ENCODE measurements at regions not wholly inside any gene's neighbourhood (a gene's known extent, or its start where the extent isn't known, plus 50 kb on each side); places are given as distances from the start of the nearest gene placed in this dataset.

DNA sequence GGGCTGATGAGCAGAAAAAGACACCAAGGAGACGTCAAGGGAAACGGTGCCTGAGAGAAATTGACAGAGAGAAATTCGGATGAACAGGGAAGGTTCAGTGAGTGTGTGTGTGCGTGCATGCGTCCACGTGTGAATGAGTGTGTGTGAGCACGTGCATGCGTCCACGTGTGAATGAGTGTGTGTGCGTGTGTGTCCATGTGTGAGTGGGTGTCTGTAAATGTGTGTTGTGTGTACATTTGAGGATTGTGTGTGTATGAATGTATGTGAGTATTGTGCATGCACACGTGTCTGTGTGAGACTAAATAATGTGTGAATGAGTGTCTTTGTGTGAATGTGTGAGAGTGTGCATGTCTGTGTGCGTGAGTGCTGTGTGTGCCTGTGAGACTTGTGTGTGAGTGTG, 137.4 kb upstream of the MED13L start:
- Histone ChIP-seq H3K4me3 (no peak overlapping the region), H3K9me3 (no peaks in the 10 kb centered on the region), H3K27me3 (no peaks in the 10 kb centered on the region), H3K4me1 (no peaks in the 10 kb centered on the region), H3K27ac (no peak overlapping the region), H3K36me3 (no peaks in the 10 kb centered on the region)
- no peak for TF ChIP-seq POLR2A (IDR thresholded peaks at IDR 0.05)
- no peak for TF ChIP-seq CTCF (IDR thresholded peaks at IDR 0.05)
- intact Hi-C loops (cut with DNase I; ENCODE audit: low total_unique reads), result no loop called here
- DNase-seq, result no peak

- intact Hi-C loops (cut with DNase I; ENCODE audit: low total_unique reads), result no loop called here
- no peaks in the 10 kb centered on the region for H3K4me1 ChIP-seq
- TF ChIP-seq CTCF (IDR thresholded peaks at IDR 0.05) (no peak), POLR2A (IDR thresholded peaks at IDR 0.05) (no peak)
- H3K27ac ChIP-seq, result no peak overlapping the region
- H3K4me3 ChIP-seq, result no peak overlapping the region
- H3K9me3 ChIP-seq, result no peaks in the 10 kb centered on the region
- no peaks in the 10 kb centered on the region for H3K36me3 ChIP-seq
- no peaks in the 10 kb centered on the region for H3K27me3 ChIP-seq
- DNase-seq, result no peak
Observed at GRCh38 chr12:116415408-116416108, 138.1 kb upstream of the MED13L start.

- no peaks in the 10 kb centered on the region for H3K36me3 ChIP-seq
- TF ChIP-seq CTCF (IDR thresholded peaks at IDR 0.05) (no peak), POLR2A (IDR thresholded peaks at IDR 0.05) (no peak)
- intact Hi-C loops (cut with DNase I; ENCODE audit: low total_unique reads), result no loop called here
Observed at GRCh38 chr12:116416166-116416565, 138.7 kb upstream of the MED13L start.

DNA sequence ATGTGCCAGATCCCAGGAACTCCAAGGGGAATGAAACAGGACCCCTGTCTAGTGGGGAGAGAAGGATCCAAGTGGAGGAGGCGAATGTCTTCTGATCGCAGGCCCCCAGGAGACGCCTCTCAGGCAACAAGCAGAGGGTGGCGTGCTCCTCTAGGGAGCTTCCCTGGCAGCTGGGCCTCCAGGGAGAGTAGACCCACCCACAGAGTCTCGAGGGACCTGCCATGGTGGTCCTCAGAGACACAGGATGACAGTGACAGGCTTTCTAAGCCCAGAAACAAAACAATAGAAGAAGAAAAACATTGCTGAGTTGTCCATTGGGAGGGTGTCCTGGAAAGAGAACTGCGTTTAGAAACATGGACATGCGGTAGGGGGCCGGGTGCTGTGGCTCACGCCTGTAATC, 140.6 kb upstream of the MAP1LC3B2 start:
- DNase-seq, result no peak
- no peaks in the 10 kb centered on the region for H3K27me3 ChIP-seq
- no peaks in the 10 kb centered on the region for H3K9me3 ChIP-seq
- H3K27ac ChIP-seq, result no peak overlapping the region
- H3K4me1 ChIP-seq, result peaks cover 0 to 4% of the 10 kb centered on the region in 2 donors
- H3K4me3 ChIP-seq, result no peak overlapping the region
- intact Hi-C loops (cut with DNase I; ENCODE audit: low total_unique reads), result no loop called here
- TF ChIP-seq CTCF (IDR thresholded peaks at IDR 0.05) (no peak), POLR2A (IDR thresholded peaks at IDR 0.05) (no peak)
- no peaks in the 10 kb centered on the region for H3K36me3 ChIP-seq

More at GRCh38 chr12:116416166-116416565, 138.7 kb upstream of the MED13L start:
- Histone ChIP-seq H3K27ac (no peak overlapping the region), H3K4me3 (no peak overlapping the region), H3K4me1 (no peaks in the 10 kb centered on the region), H3K27me3 (no peaks in the 10 kb centered on the region), H3K9me3 (no peaks in the 10 kb centered on the region)
- DNase-seq, result no peak

DNA sequence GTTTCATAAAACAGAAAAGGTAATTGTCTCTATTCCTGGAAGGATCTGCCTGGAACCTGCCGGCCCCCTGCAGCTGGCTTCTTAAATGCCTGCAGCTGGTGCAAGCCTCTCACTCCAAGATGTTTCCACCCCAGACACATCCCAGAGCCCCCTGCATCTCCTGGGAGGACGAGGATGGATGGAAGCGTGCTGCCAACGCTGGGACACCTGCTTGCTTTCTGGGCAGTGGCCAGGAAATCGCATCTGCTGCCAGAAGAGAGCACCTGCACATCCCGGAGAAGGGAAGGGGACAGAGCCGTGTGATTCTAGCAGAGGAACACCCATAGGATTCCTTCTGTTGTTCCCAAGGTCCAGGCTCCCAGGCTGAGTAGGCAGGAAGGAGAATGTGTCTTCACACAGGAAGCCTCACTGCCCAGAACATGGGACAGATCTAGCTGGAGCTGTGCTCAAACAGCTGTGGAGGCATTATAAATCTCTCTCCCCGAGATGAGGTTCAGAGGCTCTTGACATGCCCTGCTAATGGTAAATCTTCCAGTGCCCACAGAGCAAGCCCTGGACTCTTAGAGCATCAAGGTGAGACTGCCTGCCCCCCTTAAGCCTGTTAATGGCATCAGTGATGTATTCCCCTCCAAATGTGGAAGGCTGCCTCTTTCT, 138.8 kb upstream of the MAP1LC3B2 start:
- H3K9me3 ChIP-seq, result no peaks in the 10 kb centered on the region
- H3K36me3 ChIP-seq, result no peaks in the 10 kb centered on the region
- intact Hi-C loops (cut with DNase I; ENCODE audit: low total_unique reads), result no loop called here
- H3K4me3 ChIP-seq, result no peak overlapping the region
- no peaks in the 10 kb centered on the region for H3K27me3 ChIP-seq
- H3K4me1 ChIP-seq, result peaks cover 0 to 4% of the 10 kb centered on the region in 2 donors
- TF ChIP-seq CTCF (IDR thresholded peaks at IDR 0.05) (no peak), POLR2A (IDR thresholded peaks at IDR 0.05) (no peak)
- H3K27ac ChIP-seq, result no peak overlapping the region
- DNase-seq, result no peak
